Cardiac muscle cell (in vitro differentiated cells and primary cell): ENCODE measurements at regions not wholly inside any gene's neighbourhood (a gene's known extent, or its start where the extent isn't known, plus 50 kb on each side); places are given as distances from the start of the nearest gene placed in this dataset.

ENCODE experiments used
- DNase-seq, 2 donors: peaks; one replicate each; pipeline versions ENCODE4 v3.0.0 to v3.0.0-alpha.2; 2010 to 2017; ENCODE audit warnings: low read depth in 1 of 2, low spot score in 1 of 2
- H3K27ac ChIP-seq: fragments of 200-600 bp; sonication (generic); 2 replicates; pipeline ENCODE4 v1.5.1; 2016
- H3K27me3 ChIP-seq: fragments of 200-600 bp; sonication (generic); 2 replicates; pipeline ENCODE4 v1.6.0; 2016; ENCODE audit warnings: control low read depth
- H3K36me3 ChIP-seq: fragments of 200-600 bp; sonication (generic); 2 replicates; pipeline ENCODE4 v1.5.1; 2016; ENCODE audit warnings: control low read depth
- H3K4me1 ChIP-seq: fragments of 200-600 bp; sonication (generic); 2 replicates; pipeline ENCODE4 v1.8.1; 2017; ENCODE audit warnings: low read depth, mild to moderate bottlenecking, mixed run types
- H3K4me3 ChIP-seq: fragments of 200-600 bp; sonication (generic); 2 replicates; pipeline ENCODE4 v1.5.1; 2016; ENCODE audit warnings: mild to moderate bottlenecking
- H3K9me3 ChIP-seq: fragments of 200-600 bp; sonication (generic); 2 replicates; pipeline ENCODE4 v1.5.1; 2017; ENCODE audit warnings: low read depth, mild to moderate bottlenecking, control low read depth
- TF ChIP-seq, protein P1 (sequence below): IDR thresholded peaks from 2 replicates; pipeline ENCODE4 v1.5.1; 2012; ENCODE audit warnings: low read depth, mild to moderate bottlenecking, low read length

DNA sequence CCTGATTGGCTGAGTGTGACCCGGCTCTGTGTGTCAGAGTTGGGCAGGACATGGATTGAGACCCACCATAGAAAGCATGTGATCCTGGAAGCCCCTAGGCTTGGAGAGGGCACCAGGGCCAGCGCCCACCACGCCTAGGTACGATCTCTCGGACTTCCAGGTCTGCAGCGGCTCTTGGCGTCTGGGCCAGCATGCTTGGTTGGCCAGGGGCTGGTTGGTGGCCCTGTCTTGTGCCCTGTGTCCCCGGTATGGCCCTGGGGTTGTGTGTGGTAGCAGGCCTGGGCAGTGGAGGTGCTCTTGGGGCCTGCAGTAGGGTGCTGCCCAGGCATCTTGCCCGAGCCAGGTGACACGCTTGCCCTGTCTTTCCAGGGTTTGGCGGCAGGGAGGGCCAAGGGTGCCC is 210.6 kb downstream of the UBE3A start:
- Histone ChIP-seq H3K4me3 (no peak overlapping the region), H3K4me1 (no peaks in the 10 kb centered on the region), H3K27ac (no peak overlapping the region), H3K9me3 (no peaks in the 10 kb centered on the region), H3K36me3 (no peaks in the 10 kb centered on the region), H3K27me3 (no peaks in the 10 kb centered on the region)
- TF ChIP-seq, protein P1, sequence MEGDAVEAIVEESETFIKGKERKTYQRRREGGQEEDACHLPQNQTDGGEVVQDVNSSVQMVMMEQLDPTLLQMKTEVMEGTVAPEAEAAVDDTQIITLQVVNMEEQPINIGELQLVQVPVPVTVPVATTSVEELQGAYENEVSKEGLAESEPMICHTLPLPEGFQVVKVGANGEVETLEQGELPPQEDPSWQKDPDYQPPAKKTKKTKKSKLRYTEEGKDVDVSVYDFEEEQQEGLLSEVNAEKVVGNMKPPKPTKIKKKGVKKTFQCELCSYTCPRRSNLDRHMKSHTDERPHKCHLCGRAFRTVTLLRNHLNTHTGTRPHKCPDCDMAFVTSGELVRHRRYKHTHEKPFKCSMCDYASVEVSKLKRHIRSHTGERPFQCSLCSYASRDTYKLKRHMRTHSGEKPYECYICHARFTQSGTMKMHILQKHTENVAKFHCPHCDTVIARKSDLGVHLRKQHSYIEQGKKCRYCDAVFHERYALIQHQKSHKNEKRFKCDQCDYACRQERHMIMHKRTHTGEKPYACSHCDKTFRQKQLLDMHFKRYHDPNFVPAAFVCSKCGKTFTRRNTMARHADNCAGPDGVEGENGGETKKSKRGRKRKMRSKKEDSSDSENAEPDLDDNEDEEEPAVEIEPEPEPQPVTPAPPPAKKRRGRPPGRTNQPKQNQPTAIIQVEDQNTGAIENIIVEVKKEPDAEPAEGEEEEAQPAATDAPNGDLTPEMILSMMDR = no peak
- no peak for DNase-seq

GRCh38 chr15:25230442-25230841 is 208.4 kb downstream of the UBE3A start:
- Histone ChIP-seq H3K27ac (no peak overlapping the region), H3K36me3 (no peaks in the 10 kb centered on the region), H3K4me3 (no peak overlapping the region), H3K27me3 (no peaks in the 10 kb centered on the region), H3K9me3 (no peaks in the 10 kb centered on the region), H3K4me1 (no peaks in the 10 kb centered on the region)
- DNase-seq = no peak
- TF ChIP-seq, protein P1 = no peak

GRCh38 chr15:25233766-25234350 is 205.0 kb downstream of the UBE3A start:
- H3K36me3 ChIP-seq = no peaks in the 10 kb centered on the region
- H3K27me3 ChIP-seq = no peaks in the 10 kb centered on the region
- no peaks in the 10 kb centered on the region for H3K4me1 ChIP-seq
- TF ChIP-seq, protein P1 = no peak
- H3K9me3 ChIP-seq = no peaks in the 10 kb centered on the region
- no peak overlapping the region for H3K4me3 ChIP-seq
- DNase-seq = no peak
- H3K27ac ChIP-seq = no peak overlapping the region

DNA sequence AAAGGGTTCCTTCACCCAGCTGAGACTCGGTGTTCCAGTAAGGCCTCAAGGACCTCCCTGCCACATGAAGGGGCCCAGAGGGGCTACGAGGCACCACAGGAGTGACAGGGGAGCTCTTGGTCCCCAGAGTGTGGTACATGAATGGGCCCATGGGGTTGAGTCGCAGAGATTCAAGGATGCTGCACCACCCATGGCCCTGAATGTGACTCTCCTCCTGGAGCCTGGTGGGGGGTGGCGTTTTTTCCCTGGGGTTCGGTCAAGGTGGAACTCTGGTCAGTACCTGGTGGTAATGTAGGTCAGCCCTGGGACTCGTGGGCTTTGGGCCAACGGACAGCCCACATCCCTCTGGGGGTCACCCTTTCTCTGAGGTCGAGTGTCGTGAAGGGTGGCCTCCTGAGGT is 204.0 kb downstream of the UBE3A start:
- no peaks in the 10 kb centered on the region for H3K27me3 ChIP-seq
- TF ChIP-seq, protein P1 = no peak

DNA sequence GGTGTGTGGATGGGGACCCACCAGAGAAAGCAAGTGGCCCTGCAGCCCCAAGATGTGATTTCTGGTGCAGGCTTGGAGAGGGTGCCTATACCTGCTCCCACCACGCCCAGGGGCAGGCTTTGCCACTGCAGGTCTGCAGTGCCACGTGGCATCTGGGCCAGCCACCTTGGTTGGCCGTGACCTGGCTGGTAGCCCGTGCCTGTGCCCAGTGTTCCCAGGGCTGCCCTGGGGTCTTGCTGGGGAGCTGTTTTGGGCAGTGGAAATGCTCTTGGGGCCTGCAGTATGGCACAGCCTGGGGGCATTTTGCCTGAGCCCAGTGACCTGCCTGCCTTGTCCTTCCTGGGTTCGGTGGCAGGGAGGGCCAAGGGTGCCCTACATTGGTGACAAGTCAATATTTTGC is 203.4 kb downstream of the UBE3A start:
- no peak overlapping the region for H3K27ac ChIP-seq
- no peaks in the 10 kb centered on the region for H3K36me3 ChIP-seq
- TF ChIP-seq, protein P1 = no peak
- no peak overlapping the region for H3K4me3 ChIP-seq
- no peaks in the 10 kb centered on the region for H3K27me3 ChIP-seq
- no peaks in the 10 kb centered on the region for H3K9me3 ChIP-seq
- no peaks in the 10 kb centered on the region for H3K4me1 ChIP-seq
- no peak for DNase-seq

More for the DNA sequence above, 204.0 kb downstream of the UBE3A start:
- DNase-seq = no peak
- H3K4me1 ChIP-seq = no peaks in the 10 kb centered on the region
- H3K36me3 ChIP-seq = no peaks in the 10 kb centered on the region
- H3K9me3 ChIP-seq = no peaks in the 10 kb centered on the region
- no peak overlapping the region for H3K27ac ChIP-seq
- no peak overlapping the region for H3K4me3 ChIP-seq
